Muscle layer of duodenum (tissue), 2 donors: ENCODE measurements at regions not wholly inside any gene's neighbourhood (a gene's known extent, or its start where the extent isn't known, plus 50 kb on each side); places are given as distances from the start of the nearest gene placed in this dataset.

Source experiments
- H3K27ac ChIP-seq: one replicate; pipeline ENCODE4 v1.7.0; 2013; ENCODE audit warnings: mild to moderate bottlenecking, low read length
- H3K27me3 ChIP-seq: one replicate; pipeline ENCODE4 v1.7.0; 2013; ENCODE audit warnings: low read depth, mild to moderate bottlenecking, control low read depth, low read length
- H3K36me3 ChIP-seq, 2 donors: one replicate each; pipeline ENCODE4 v1.7.0; 2013; ENCODE audit warnings: low read length in 2 of 2, control low read depth in 1 of 2, mild to moderate bottlenecking in 1 of 2; ENCODE audit not compliant: insufficient read depth in 2 of 2, control insufficient read depth in 1 of 2
- H3K4me1 ChIP-seq, 2 donors: one replicate each; pipeline ENCODE4 v1.7.0; 2013; ENCODE audit warnings: low read length in 2 of 2, mild to moderate bottlenecking in 2 of 2, control low read depth in 1 of 2, moderate library complexity in 1 of 2; ENCODE audit not compliant: insufficient read depth in 2 of 2, control insufficient read depth in 1 of 2
- H3K4me3 ChIP-seq, 2 donors: one replicate each; pipeline ENCODE4 v1.7.0; 2013; ENCODE audit warnings: low read length in 2 of 2, low read depth in 1 of 2, mild to moderate bottlenecking in 1 of 2
- H3K9me3 ChIP-seq, 2 donors: one replicate each; pipeline ENCODE4 v1.7.0; 2013; ENCODE audit warnings: low read length in 2 of 2, control low read depth in 1 of 2, mild to moderate bottlenecking in 1 of 2; ENCODE audit not compliant: control insufficient read depth in 1 of 2
- donor health status: healthy.

GRCh38 chr14:101228949-101229541, 325.5 kb upstream of the RTL1 start:
- H3K27me3 ChIP-seq = no peaks in the 10 kb centered on the region
- H3K27ac ChIP-seq = no peak overlapping the region
- no peaks in the 10 kb centered on the region for H3K9me3 ChIP-seq
- H3K4me1 ChIP-seq = peaks cover 0 to 5% of the 10 kb centered on the region in 2 donors
- H3K4me3 ChIP-seq = no peak overlapping the region
- H3K36me3 ChIP-seq = no peaks in the 10 kb centered on the region

- Histone ChIP-seq H3K4me3 (no peak overlapping the region), H3K4me1 (peaks cover 0 to 5% of the 10 kb centered on the region in 2 donors), H3K9me3 (no peaks in the 10 kb centered on the region), H3K27me3 (no peaks in the 10 kb centered on the region), H3K27ac (no peak overlapping the region), H3K36me3 (no peaks in the 10 kb centered on the region)
These were observed 326.1 kb upstream of the RTL1 start for GRCh38 chr14:101229666-101230065.

- no peaks in the 10 kb centered on the region for H3K9me3 ChIP-seq
- H3K4me3 ChIP-seq = no peak overlapping the region
- no peak overlapping the region for H3K27ac ChIP-seq
- H3K27me3 ChIP-seq = no peaks in the 10 kb centered on the region
- peaks cover 0 to 5% of the 10 kb centered on the region in 2 donors for H3K4me1 ChIP-seq
- no peaks in the 10 kb centered on the region for H3K36me3 ChIP-seq
These were observed 326.8 kb upstream of the RTL1 start for GRCh38 chr14:101230161-101230850.

DNA sequence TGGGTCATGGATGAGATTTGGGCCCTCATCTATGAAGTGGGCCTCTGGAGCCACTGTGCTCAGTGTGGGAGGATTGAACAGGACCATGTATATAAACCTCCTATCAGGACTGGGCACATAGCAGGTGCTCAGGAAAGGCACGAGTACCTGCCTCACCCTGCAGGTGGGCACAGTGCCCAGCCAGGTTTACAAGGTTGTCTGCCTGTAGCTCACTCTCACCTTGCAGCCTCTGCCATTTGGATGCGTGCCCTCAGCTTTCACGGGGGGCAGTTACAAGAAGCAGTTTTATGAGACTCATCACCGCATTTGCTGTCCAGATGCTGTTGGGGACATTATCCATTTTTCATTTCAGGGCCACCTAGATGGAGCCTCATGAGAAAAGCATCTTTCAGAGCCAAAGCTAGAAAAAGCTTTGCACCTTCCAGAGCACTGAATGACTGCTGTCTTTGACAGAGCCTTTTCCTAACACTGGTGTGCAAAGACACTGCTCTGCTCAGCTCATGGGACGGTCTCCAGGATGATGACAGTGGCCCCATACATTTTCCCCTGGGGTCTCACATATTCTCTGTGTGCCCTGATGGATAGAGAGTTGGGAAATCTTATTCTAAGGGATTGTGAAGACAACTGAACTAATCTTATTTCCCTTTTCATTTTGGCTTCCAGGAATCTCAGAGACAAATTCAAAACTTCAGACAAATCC, 327.5 kb upstream of the RTL1 start:
- Histone ChIP-seq H3K4me1 (peaks cover 0 to 5% of the 10 kb centered on the region in 2 donors), H3K27ac (no peak overlapping the region), H3K9me3 (no peaks in the 10 kb centered on the region), H3K36me3 (no peaks in the 10 kb centered on the region), H3K4me3 (no peak overlapping the region), H3K27me3 (no peaks in the 10 kb centered on the region)

GRCh38 chr14:101231828-101232227, 328.3 kb upstream of the RTL1 start:
- Histone ChIP-seq H3K4me1 (peaks cover 0 to 5% of the 10 kb centered on the region in 2 donors), H3K4me3 (no peak overlapping the region), H3K27me3 (no peaks in the 10 kb centered on the region), H3K9me3 (no peaks in the 10 kb centered on the region), H3K36me3 (no peaks in the 10 kb centered on the region), H3K27ac (no peak overlapping the region)

GRCh38 chr14:101232340-101233020, 328.8 kb upstream of the DIO3 start:
- no peaks in the 10 kb centered on the region for H3K9me3 ChIP-seq
- H3K4me1 ChIP-seq = peaks cover 0 to 5% of the 10 kb centered on the region in 2 donors

DNA sequence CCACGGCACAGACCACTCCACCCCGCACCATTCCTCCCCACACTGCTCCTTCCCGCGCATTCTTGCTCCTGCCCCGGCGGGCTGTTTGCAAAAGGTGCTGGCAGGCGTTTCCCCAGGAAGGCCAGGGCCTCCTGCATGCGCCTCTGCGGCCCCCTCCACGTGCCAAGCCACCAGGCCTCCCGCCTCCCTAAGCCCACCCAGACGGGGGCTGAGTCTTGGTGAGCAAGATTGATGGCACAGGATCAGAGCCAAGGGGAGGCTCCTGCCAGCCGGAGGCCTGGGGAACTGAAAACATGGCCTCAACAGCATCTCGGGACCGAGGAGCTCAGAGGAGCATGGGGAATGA, 328.3 kb upstream of the DIO3 start:
- H3K36me3 ChIP-seq = no peaks in the 10 kb centered on the region
- peaks cover 0 to 5% of the 10 kb centered on the region in 2 donors for H3K4me1 ChIP-seq
- no peak overlapping the region for H3K27ac ChIP-seq
- no peaks in the 10 kb centered on the region for H3K9me3 ChIP-seq
- H3K4me3 ChIP-seq = no peak overlapping the region
- no peaks in the 10 kb centered on the region for H3K27me3 ChIP-seq

More at GRCh38 chr14:101232340-101233020, 328.8 kb upstream of the DIO3 start:
- no peak overlapping the region for H3K27ac ChIP-seq
- H3K4me3 ChIP-seq = no peak overlapping the region
- no peaks in the 10 kb centered on the region for H3K27me3 ChIP-seq
- H3K36me3 ChIP-seq = no peaks in the 10 kb centered on the region

DNA sequence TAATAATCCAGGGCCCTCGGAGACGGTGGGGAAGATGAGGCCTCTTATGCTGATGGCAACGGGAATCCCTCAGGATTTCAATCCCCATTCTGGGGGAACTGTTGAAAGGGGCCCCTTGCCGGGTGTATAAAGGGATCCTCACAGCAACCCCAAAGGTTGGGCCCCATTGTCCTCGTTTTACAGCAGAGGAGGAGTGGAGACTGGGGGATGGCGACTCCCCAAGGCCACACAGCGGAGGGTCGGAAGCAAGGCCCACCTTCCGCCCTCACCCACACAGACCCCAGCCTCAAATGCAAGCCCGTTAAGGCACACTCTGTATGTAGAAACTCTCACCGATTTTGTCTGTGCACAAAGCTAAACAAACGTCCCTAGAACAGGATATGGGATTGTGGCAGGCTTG, 327.9 kb upstream of the DIO3 start:
- H3K27me3 ChIP-seq = no peaks in the 10 kb centered on the region
- peaks cover 0 to 5% of the 10 kb centered on the region in 2 donors for H3K4me1 ChIP-seq

DNA sequence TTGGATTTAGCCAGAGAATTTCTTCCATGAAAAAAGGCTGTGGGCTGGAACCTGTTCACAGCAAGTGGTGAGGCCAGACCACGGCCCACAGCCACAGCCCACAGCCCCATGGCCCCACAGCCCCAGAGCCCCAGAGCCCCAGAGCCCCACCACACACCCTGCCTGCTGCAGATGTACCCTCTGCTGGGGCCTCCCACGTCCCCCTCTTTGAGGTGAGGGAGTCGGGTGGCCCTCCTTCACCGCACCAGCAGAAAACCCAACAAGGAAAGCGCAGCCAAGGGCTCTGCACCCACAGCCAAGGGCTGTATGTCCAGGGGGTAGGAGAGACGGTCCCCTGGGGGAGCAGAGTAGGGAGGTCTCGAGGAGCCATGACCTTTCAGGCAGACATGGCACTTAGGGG, 327.5 kb upstream of the DIO3 start:
- Histone ChIP-seq H3K27ac (no peak overlapping the region), H3K4me1 (peaks cover 0 to 5% of the 10 kb centered on the region in 2 donors)

More for the DNA sequence above, 327.9 kb upstream of the DIO3 start:
- no peak overlapping the region for H3K27ac ChIP-seq
- no peak overlapping the region for H3K4me3 ChIP-seq
- no peaks in the 10 kb centered on the region for H3K36me3 ChIP-seq
- no peaks in the 10 kb centered on the region for H3K9me3 ChIP-seq

GRCh38 chr14:101234244-101234937, 326.9 kb upstream of the DIO3 start:
- H3K4me3 ChIP-seq = no peak overlapping the region
- H3K27me3 ChIP-seq = no peaks in the 10 kb centered on the region
- no peak overlapping the region for H3K27ac ChIP-seq
- H3K4me1 ChIP-seq = peaks cover 0 to 5% of the 10 kb centered on the region in 2 donors
- no peaks in the 10 kb centered on the region for H3K36me3 ChIP-seq
- H3K9me3 ChIP-seq = no peaks in the 10 kb centered on the region

More for the DNA sequence above, 327.5 kb upstream of the DIO3 start:
- Histone ChIP-seq H3K27me3 (no peaks in the 10 kb centered on the region), H3K4me3 (no peak overlapping the region), H3K36me3 (no peaks in the 10 kb centered on the region), H3K9me3 (no peaks in the 10 kb centered on the region)

DNA sequence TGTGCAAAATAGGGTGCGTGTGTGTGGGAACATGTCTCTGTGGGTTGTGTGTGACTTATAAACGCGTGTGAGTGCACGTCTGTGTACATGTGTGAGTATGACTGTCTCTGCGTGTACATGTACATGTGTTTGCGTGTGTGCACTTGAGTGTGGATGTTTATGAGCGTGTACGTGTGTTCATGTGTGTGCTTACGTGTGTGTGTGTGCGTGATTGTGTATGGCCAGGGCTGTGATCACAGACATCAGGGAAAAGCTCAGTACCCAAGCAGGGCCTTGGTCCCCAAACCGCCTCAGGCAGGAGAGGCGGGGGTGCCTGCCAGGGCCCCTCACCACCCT, 326.3 kb upstream of the DIO3 start:
- H3K36me3 ChIP-seq = no peaks in the 10 kb centered on the region
- H3K4me1 ChIP-seq = peaks cover 0 to 5% of the 10 kb centered on the region in 2 donors
- H3K9me3 ChIP-seq = no peaks in the 10 kb centered on the region
- no peak overlapping the region for H3K27ac ChIP-seq
- H3K27me3 ChIP-seq = no peaks in the 10 kb centered on the region
- H3K4me3 ChIP-seq = no peak overlapping the region
